ENCODE measurements at regions not wholly inside any gene's neighbourhood (a gene's known extent, or its start where the extent isn't known, plus 50 kb on each side); places are given as distances from the start of the nearest gene placed in this dataset.
"Not testable (repeated sequence)": the region's sequence is repeated elsewhere in the genome, so short reads cannot be mapped to it uniquely, and the experiment has no call there.

DNA sequence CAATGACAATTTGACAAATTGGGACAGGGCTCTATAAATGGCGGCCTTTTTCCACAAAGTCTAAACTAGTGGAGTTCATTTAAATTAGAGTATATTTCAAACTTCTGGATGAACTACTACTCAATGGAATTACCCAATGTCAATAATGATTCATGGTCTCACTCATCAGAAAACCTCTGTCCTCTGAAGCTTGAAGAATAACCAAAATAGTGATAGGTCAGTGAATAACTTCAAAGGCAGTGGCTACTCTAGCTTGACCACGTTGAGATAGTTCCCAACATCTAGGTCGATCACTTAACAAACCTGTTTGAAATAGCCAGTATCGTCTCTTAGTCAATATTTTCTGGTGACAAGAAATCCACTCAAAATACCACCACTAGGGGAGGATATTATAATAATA, 197.6 kb downstream of the HDGFL1 start:
- TF ChIP-seq, protein P1, sequence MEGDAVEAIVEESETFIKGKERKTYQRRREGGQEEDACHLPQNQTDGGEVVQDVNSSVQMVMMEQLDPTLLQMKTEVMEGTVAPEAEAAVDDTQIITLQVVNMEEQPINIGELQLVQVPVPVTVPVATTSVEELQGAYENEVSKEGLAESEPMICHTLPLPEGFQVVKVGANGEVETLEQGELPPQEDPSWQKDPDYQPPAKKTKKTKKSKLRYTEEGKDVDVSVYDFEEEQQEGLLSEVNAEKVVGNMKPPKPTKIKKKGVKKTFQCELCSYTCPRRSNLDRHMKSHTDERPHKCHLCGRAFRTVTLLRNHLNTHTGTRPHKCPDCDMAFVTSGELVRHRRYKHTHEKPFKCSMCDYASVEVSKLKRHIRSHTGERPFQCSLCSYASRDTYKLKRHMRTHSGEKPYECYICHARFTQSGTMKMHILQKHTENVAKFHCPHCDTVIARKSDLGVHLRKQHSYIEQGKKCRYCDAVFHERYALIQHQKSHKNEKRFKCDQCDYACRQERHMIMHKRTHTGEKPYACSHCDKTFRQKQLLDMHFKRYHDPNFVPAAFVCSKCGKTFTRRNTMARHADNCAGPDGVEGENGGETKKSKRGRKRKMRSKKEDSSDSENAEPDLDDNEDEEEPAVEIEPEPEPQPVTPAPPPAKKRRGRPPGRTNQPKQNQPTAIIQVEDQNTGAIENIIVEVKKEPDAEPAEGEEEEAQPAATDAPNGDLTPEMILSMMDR (IDR thresholded peaks at IDR 0.05) = no peak
- no peak for DNase-seq (ENCODE audit: low spot score)
- no peak for ATAC-seq (ENCODE audit: low FRiP score)

DNA sequence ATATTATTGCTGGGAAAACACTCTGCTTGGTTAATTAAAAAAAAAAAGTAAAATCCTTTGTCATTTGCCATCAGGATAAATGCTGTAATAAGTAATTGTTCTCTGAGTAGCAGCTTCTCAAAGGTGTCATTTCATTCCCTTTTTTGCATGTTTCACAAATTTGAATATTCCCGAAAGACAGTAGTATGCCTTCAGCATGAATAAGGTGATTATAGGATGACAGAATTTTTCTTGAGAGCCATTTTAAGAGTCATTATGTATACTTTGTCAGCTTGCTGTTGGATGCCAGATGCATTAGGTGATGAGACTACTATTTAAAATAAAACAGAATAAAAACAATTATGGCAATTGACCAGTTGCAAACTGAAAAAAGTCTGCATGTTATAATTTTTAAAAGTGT, 200.7 kb downstream of the HDGFL1 start:
- ATAC-seq (ENCODE audit: low FRiP score) = no peak
- DNase-seq (ENCODE audit: low spot score) = no peak
- TF ChIP-seq, protein P1 (IDR thresholded peaks at IDR 0.05) = no peak

DNA sequence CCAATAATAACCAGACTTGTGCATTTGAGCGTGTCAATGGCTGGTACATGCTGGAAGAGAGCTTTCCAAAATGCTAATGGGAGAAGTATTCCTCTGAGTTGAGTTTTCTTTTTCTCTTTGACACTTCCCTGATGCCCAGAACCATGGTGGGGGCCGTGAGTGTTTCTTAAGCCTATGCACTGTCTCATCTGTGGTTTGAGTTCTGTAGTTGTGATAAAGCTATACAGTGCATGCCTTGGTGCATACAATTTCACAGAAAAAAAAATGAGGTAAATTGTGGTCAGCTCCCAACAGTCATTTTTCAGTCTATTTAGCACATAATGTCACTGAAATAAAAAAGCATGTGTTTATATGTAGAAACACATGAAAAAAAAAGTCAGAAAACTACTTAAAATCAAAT, 204.8 kb downstream of the HDGFL1 start:
- no peak for ATAC-seq (ENCODE audit: low FRiP score)
- DNase-seq (ENCODE audit: low spot score) = no peak
- TF ChIP-seq, protein P1 (IDR thresholded peaks at IDR 0.05) = no peak

DNA sequence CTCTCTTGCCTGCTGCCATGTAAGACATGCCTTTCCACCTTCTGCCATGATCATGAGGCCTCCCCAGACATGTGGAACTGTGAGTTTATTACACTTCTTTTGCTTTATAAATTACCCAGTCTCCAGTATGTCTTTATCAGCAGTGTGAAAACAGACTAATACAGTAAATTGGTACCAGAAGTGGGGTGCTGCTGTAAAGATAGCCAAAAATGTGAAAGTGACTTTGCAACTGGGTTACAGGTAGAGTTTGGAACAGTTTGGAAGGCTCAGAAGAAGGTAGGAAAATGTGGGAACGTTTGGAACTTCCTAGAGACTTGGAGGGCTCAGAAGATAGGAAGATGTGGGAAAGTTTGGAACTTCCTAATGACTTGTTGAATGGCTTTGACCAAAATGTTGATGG, 209.1 kb downstream of the HDGFL1 start:
- ATAC-seq (ENCODE audit: low FRiP score); DNase-seq (ENCODE audit: low spot score): not testable (repeated sequence)

DNA sequence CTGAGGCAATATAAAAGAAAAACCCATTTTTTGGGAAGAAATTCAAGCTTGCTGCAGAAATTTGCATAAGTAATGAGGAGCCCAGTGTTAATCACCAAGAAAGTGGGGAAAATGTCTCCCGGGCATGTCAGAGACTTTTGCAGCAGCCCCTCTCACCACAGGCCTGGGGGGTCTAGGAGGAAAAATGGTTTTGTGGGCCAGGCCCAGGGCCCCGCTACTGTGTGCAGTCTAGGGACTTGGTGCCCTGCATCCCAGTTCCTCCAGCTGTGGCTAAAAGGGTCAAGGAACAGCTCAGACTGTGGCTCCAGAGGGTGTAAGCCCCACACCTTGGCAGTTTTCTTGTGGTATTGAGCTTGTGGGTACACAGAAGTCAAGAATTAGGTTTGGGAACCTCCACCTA, 209.7 kb downstream of the HDGFL1 start:
- no peak for DNase-seq (ENCODE audit: low spot score)
- ATAC-seq (ENCODE audit: low FRiP score) = no peak
- TF ChIP-seq, protein P1 (IDR thresholded peaks at IDR 0.05) = no peak

DNA sequence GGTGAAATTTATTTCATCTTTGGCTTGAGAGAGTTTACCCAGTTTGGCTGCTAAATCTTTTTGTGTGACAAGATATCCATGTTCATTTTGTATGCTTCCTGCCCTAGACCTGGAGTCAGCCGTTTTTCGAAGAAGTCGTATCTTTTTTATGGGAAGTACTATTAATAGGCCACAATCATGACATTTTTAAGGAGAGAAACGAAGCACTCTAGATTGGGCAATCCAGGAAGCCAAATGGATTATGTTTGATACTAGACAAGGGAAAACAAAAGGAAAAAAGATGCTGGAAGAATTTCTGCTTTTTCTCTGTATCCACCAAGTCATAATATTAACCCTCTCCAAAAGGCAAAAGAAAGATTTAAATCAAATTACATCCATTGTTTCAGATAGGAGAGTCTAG, 214.6 kb downstream of the HDGFL1 start:
- ATAC-seq (ENCODE audit: low FRiP score) (no peak), DNase-seq (ENCODE audit: low spot score) (no peak)
- TF ChIP-seq, protein P1 (IDR thresholded peaks at IDR 0.05) = no peak

DNA sequence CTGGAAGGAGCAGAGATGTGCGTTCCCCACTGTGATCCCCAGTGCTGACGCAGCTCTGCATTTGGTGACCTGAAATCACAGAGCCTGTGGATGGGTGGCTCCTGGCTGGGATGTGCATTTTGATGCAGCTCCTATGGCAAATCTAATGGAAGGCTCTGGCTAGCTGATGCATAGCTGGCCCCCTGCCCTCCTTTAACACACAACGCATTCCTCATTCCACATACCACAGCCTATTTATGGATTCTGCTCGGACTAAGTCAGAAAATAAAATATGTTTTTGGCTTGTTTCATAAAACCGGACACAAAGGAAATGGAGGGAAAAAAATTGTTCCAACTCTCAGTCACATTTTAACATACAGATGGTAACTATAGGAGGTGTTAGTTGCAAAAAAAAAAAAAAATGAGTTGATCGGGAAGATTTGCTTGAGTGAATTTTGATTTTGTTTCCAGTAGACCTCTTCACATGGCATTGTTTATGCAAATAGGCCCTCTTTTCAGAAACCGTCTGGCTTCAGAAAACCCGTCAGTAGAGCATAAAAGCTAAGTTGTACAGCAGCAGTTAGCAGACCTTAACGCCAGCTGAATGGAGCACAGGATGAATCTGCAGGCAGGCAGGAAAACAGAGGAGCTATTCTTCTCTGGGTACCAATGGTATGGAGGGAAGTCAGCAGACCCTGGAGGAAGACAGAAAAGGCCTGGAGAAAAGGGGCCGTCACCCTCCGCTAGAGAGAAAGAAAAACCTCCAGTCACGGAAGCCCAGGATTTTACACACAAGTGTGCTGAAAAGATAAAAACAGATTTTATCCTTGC, 215.4 kb downstream of the HDGFL1 start:
- no peak for ATAC-seq (ENCODE audit: low FRiP score)
- TF ChIP-seq, protein P1 (IDR thresholded peaks at IDR 0.05) = no peak

More for the DNA sequence above, 215.4 kb downstream of the HDGFL1 start:
- no peak for DNase-seq (ENCODE audit: low spot score)
